RWPE1 (cell line): ENCODE measurements at regions not wholly inside any gene's neighbourhood (a gene's known extent, or its start where the extent isn't known, plus 50 kb on each side); places are given as distances from the start of the nearest gene placed in this dataset.

Experiments used
- CTCF ChIA-PET: fragments of 350-600 bp; sonication (Branson Sonifier 250); formaldehyde crosslinking; extraction: SDS; loops from one replicate; lab custom pipeline; 2021; lab: Yijun Ruan, JAX
- POLR2A ChIA-PET: fragments of 400-600 bp; formaldehyde crosslinking; extraction: SDS; loops from one replicate; lab custom pipeline; 2020; ENCODE audit warnings: antibody characterized with exemption; ENCODE audit not compliant: low non-redundant PET; lab: Yijun Ruan, JAX
- DNase-seq: peaks from one replicate; pipeline ENCODE4 v3.0.0; 2012; ENCODE audit warnings: low spot score
- H3K27ac ChIP-seq: fragments of 450-650 bp; 2 replicates; pipeline ENCODE4 v1.5.1; 2017
- CTCF ChIP-seq: fragments of 450-650 bp; conservative IDR thresholded peaks from 2 replicates; pipeline ENCODE4 v1.5.1; 2017; ENCODE audit warnings: low read depth, mild to moderate bottlenecking

GRCh38 chr14:55908106-55908505 lies 210.1 kb upstream of the PELI2 start:
- ChIA-PET POLR2A (no interaction called here), CTCF (interaction anchor here (0.7 kb wide), 1 partner anchor 47 kb away, joined by 3 read pairs; no protein-coding TSS in a partner anchor)
- H3K27ac ChIP-seq = no peak overlapping the region
- no peak for TF ChIP-seq CTCF
- no peak for DNase-seq

- CTCF ChIA-PET = no interaction called here
- POLR2A ChIA-PET = no interaction called here
Measured at GRCh38 chr14:55909879-55910278, 208.3 kb upstream of the PELI2 start.

GRCh38 chr14:55910601-55911243 lies 207.5 kb upstream of the PELI2 start:
- no peak overlapping the region for H3K27ac ChIP-seq
- ChIA-PET POLR2A (interaction anchor here (0.6 kb wide), 1 partner anchor 172 kb away, joined by 10 read pairs; no protein-coding TSS in a partner anchor), CTCF (interaction anchor here (0.6 kb wide), 1 partner anchor 11 kb away, joined by 4 read pairs; no protein-coding TSS in a partner anchor)
- DNase-seq = no peak
- no peak for TF ChIP-seq CTCF

More at GRCh38 chr14:55909879-55910278, 208.3 kb upstream of the PELI2 start:
- TF ChIP-seq CTCF = no peak
- no peak overlapping the region for H3K27ac ChIP-seq
- no peak for DNase-seq

- no peak for DNase-seq
- H3K27ac ChIP-seq = no peak overlapping the region
- ChIA-PET POLR2A (no interaction called here), CTCF (interaction anchor here (0.6 to 0.7 kb wide), 2 partner anchors 89 to 533 kb away, joined by 3 read pairs; no protein-coding TSS in a partner anchor)
- no peak for TF ChIP-seq CTCF
Measured at GRCh38 chr14:55911776-55912175, 206.4 kb upstream of the PELI2 start.

- H3K27ac ChIP-seq = no peak overlapping the region
- ChIA-PET POLR2A (no interaction called here), CTCF (interaction anchor here (0.6 to 0.7 kb wide), 2 partner anchors 89 to 534 kb away, joined by 3 read pairs; no protein-coding TSS in a partner anchor)
- no peak for DNase-seq
- no peak for TF ChIP-seq CTCF
Measured at GRCh38 chr14:55912344-55912743, 205.9 kb upstream of the PELI2 start.

- CTCF ChIA-PET = no interaction called here
- no peak for DNase-seq
- H3K27ac ChIP-seq = no peak overlapping the region
- TF ChIP-seq CTCF = no peak
- POLR2A ChIA-PET = no interaction called here
Measured at GRCh38 chr14:55913324-55914025, 204.7 kb upstream of the PELI2 start.
